CD8-positive, alpha-beta memory T cell (primary cell): ENCODE measurements at regions not wholly inside any gene's neighbourhood (a gene's known extent, or its start where the extent isn't known, plus 50 kb on each side); places are given as distances from the start of the nearest gene placed in this dataset.
"Not testable (repeated sequence)": the region's sequence is repeated elsewhere in the genome, so short reads cannot be mapped to it uniquely, and the experiment has no call there.

Experiments
- CTCF ChIA-PET: fragments of 350-600 bp; sonication (Branson Sonifier 250); formaldehyde crosslinking; loops from one replicate; lab custom pipeline; 2021; ENCODE audit warnings: antibody characterized with exemption; lab: Charles Lee
- POLR2A ChIA-PET: fragments of 350-600 bp; sonication (Branson Sonifier 250); formaldehyde crosslinking; loops from one replicate; lab custom pipeline; 2021; ENCODE audit warnings: antibody characterized with exemption; lab: Charles Lee
- DNase-seq, 5 donors: peaks; one replicate each; pipeline versions ENCODE4 v3.0.0 to v3.0.0-alpha.2; 2020 to 2022; ENCODE audit warnings: mixed read lengths in 1 of 5
- H3K27ac ChIP-seq: one replicate; pipeline ENCODE4 v1.7.0; 2013; ENCODE audit warnings: low read depth, mild to moderate bottlenecking, low read length, moderate library complexity
- H3K27me3 ChIP-seq: 2 replicates; pipeline ENCODE4 v1.7.0; 2013; ENCODE audit warnings: low read length, mild to moderate bottlenecking; ENCODE audit not compliant: insufficient read depth, poor library complexity, severe bottlenecking
- H3K36me3 ChIP-seq: 2 replicates; pipeline ENCODE4 v1.7.0; 2013; ENCODE audit warnings: mild to moderate bottlenecking, low read length, moderate library complexity; ENCODE audit not compliant: insufficient read depth
- H3K4me1 ChIP-seq: 2 replicates; pipeline ENCODE4 v1.7.0; 2013; ENCODE audit warnings: mild to moderate bottlenecking, low read length, moderate library complexity; ENCODE audit not compliant: insufficient read depth
- H3K4me3 ChIP-seq: 2 replicates; pipeline ENCODE4 v1.7.0; 2013; ENCODE audit warnings: mild to moderate bottlenecking, low read length
- H3K9me3 ChIP-seq: 2 replicates; pipeline ENCODE4 v1.7.0; 2013; ENCODE audit warnings: mild to moderate bottlenecking, low read length
- H3K27ac Mint-ChIP-seq, 8 donors: one replicate each; pipeline ENCODE4 v1.8.0; 2020 to 2021; ENCODE audit warnings: mixed read lengths in 8 of 8, mild to moderate bottlenecking in 6 of 8, inconsistent platforms in 3 of 8, moderate library complexity in 3 of 8
- H3K27me3 Mint-ChIP-seq, 2 donors: one replicate each; pipeline ENCODE4 v1.8.0; 2020 to 2021; ENCODE audit warnings: mixed read lengths in 2 of 2, mild to moderate bottlenecking in 1 of 2, moderate library complexity in 1 of 2
- H3K36me3 Mint-ChIP-seq, 3 donors: one replicate each; pipeline ENCODE4 v1.8.0; 2020 to 2021; ENCODE audit warnings: mixed read lengths in 3 of 3, inconsistent platforms in 1 of 3, mild to moderate bottlenecking in 1 of 3
- H3K4me1 Mint-ChIP-seq, 3 donors: one replicate each; pipeline ENCODE4 v1.8.0; 2020 to 2021; ENCODE audit warnings: mixed read lengths in 3 of 3, inconsistent platforms in 1 of 3, mild to moderate bottlenecking in 1 of 3
- H3K4me3 Mint-ChIP-seq, 7 donors: one replicate each; pipeline ENCODE4 v1.8.0; 2020 to 2021; ENCODE audit warnings: mixed read lengths in 7 of 7, mild to moderate bottlenecking in 6 of 7, moderate library complexity in 4 of 7, inconsistent platforms in 2 of 7
- H3K9me3 Mint-ChIP-seq, 5 donors: one replicate each; pipeline ENCODE4 v1.8.0; 2020 to 2022; ENCODE audit warnings: mixed read lengths in 5 of 5, mild to moderate bottlenecking in 3 of 5, moderate library complexity in 2 of 5, inconsistent platforms in 1 of 5

GRCh38 chrX:123788193-123788592 is 55.3 kb upstream of the THOC2 start:
- H3K4me1 Mint-ChIP-seq, H3K4me1 ChIP-seq, CTCF ChIA-PET, H3K4me3 Mint-ChIP-seq, H3K36me3 Mint-ChIP-seq, H3K27me3 Mint-ChIP-seq, H3K27me3 ChIP-seq, H3K27ac Mint-ChIP-seq, POLR2A ChIA-PET, DNase-seq, H3K36me3 ChIP-seq, H3K9me3 Mint-ChIP-seq, H3K9me3 ChIP-seq, H3K4me3 ChIP-seq, H3K27ac ChIP-seq: not testable (repeated sequence)

- H3K4me3 ChIP-seq = no peak overlapping the region
- H3K4me1 ChIP-seq = no peaks in the 10 kb centered on the region
- Mint-ChIP-seq H3K27me3 (no peaks in the 10 kb centered on the region), H3K9me3 (no peaks in the 10 kb centered on the region), H3K27ac (peak overlapping the region in 1 of 8 donors; percentile 8), H3K4me3 (no peak overlapping the region), H3K4me1 (peaks cover 0 to 6% (median 5%) of the 10 kb centered on the region in 3 donors), H3K36me3 (no peaks in the 10 kb centered on the region)
- DNase-seq = no peak
- ChIA-PET POLR2A (no interaction called here), CTCF (no interaction called here)
- H3K36me3 ChIP-seq = no peaks in the 10 kb centered on the region
- no peaks in the 10 kb centered on the region for H3K27me3 ChIP-seq
- H3K9me3 ChIP-seq = no peaks in the 10 kb centered on the region
- no peak overlapping the region for H3K27ac ChIP-seq
Measured at GRCh38 chrX:123788744-123789143, 55.9 kb upstream of the THOC2 start.

DNA sequence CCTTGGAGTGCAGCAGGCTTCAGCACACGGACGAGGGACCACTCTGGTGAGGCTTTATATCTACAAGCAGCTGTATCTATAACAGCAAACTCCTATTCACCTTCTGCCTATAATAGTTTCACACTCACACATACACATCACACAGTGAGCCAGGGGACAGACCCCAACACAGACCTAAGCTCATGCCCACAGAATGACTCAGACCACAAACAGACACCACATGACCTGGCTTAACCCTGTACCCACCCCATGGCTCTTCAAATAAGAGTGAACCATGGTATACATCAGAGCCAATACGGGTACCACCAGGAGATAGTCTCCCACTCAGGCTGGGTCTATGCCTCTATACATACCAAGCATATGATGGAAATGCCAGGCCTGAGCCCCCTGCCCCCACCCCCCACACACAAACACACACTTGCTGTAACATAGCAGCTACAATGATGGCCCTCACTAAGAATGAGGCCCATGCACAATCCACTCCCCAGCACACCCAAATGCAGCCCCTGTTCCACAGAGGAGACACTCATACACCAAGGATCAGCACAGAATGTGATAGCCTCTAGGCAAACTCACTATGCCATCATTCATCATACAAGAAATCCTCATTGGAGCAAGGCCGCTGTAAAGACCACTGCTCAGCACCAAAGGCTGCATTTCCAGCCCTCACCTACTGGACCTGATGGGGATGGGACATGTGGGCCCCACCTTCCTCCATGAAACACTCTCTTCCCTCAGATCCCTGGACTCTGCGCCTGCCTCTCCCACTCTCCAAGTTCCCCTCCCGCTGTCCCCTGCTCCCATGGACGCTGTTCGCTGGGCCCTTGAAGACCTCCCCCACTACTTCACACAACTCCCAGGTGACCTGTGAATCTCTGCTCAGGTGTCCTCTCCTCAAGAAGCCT is 62.1 kb upstream of the XIAP start:
- Histone ChIP-seq H3K36me3 (no peaks in the 10 kb centered on the region), H3K27ac (no peak overlapping the region), H3K4me3 (no peak overlapping the region), H3K9me3 (no peaks in the 10 kb centered on the region), H3K27me3 (no peaks in the 10 kb centered on the region), H3K4me1 (no peaks in the 10 kb centered on the region)
- no peak for DNase-seq
- Mint-ChIP-seq H3K4me1 (no peaks in the 10 kb centered on the region), H3K27me3 (peaks cover 0 to 2% of the 10 kb centered on the region in 2 donors), H3K27ac (no peak overlapping the region), H3K4me3 (no peak overlapping the region), H3K9me3 (no peaks in the 10 kb centered on the region), H3K36me3 (no peaks in the 10 kb centered on the region)
- ChIA-PET POLR2A (no interaction called here), CTCF (no interaction called here)

DNA sequence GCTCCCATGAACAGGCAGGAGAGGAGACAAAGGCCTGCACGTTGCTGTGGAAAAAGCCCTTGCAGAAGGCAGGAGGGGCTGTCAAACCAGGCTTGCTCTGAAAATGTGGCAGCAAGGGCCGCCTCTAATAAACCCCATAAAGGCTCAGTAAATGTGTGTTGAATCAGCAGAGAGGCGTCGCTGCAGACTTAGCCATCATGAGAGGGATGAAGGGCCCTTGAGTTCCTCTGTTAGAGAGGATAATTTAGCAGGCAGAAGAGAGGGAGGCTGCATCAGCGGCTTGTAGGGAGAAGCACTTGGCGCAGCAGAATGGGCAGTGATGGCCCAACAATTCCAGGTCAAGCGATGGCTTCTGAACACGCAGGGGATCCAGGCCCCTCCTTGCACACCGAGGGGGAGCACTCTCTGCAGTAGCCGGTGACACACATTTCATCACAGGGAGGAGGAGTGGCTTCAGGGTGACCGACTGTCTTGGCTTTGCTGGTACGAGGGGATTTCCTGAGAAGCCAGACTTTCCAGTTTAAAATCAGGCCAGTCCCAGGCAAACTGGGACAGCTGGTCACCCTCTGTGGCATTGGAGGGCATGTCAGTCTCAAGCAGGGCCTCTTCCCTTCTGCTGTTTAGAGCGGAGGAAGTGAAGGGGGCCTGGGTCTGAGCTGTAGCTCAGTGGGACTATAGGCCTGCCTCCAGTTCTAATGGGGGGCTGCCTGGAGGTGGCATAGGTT is 61.0 kb upstream of the XIAP start:
- H3K36me3 ChIP-seq, H3K9me3 ChIP-seq, H3K4me3 ChIP-seq, H3K36me3 Mint-ChIP-seq, H3K27me3 Mint-ChIP-seq, H3K4me1 ChIP-seq, DNase-seq, H3K27me3 ChIP-seq, H3K4me1 Mint-ChIP-seq, H3K27ac ChIP-seq, H3K9me3 Mint-ChIP-seq, CTCF ChIA-PET, H3K4me3 Mint-ChIP-seq, H3K27ac Mint-ChIP-seq, POLR2A ChIA-PET: not testable (repeated sequence)

DNA sequence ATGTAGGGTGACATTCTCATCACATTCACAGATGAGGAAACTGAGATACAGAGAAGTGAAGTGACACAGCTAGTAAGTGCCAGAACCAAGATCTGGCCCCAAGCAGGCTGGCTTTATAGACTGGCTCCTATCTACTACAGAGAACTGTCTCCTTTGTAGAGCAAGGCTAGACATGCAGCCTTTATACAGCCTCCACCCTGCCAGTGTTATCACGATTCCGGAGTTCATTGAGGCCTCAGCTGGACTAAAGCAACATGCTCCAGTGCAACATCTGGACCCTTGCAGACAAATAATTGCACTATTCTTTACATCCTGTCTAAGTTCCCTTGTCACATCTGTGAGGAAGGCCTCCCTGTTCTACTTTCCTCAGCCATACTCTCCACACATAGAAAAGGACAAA is 58.0 kb upstream of the XIAP start:
- no peaks in the 10 kb centered on the region for H3K36me3 ChIP-seq
- no peaks in the 10 kb centered on the region for H3K27me3 ChIP-seq
- no peaks in the 10 kb centered on the region for H3K4me1 ChIP-seq
- ChIA-PET POLR2A (no interaction called here), CTCF (no interaction called here)
- peaks cover 5 to 8% (median 7%) of the 10 kb centered on the region in 3 donors for H3K4me1 Mint-ChIP-seq
- no peak for DNase-seq
- no peak overlapping the region for H3K27ac ChIP-seq
- H3K4me3 ChIP-seq = no peak overlapping the region
- H3K27me3 Mint-ChIP-seq = peaks cover 0 to 2% of the 10 kb centered on the region in 2 donors
- H3K36me3 Mint-ChIP-seq = no peaks in the 10 kb centered on the region
- no peaks in the 10 kb centered on the region for H3K9me3 Mint-ChIP-seq
- H3K27ac Mint-ChIP-seq = peak overlapping the region in 1 of 8 donors; percentile 1
- no peak overlapping the region for H3K4me3 Mint-ChIP-seq
- no peaks in the 10 kb centered on the region for H3K9me3 ChIP-seq

DNA sequence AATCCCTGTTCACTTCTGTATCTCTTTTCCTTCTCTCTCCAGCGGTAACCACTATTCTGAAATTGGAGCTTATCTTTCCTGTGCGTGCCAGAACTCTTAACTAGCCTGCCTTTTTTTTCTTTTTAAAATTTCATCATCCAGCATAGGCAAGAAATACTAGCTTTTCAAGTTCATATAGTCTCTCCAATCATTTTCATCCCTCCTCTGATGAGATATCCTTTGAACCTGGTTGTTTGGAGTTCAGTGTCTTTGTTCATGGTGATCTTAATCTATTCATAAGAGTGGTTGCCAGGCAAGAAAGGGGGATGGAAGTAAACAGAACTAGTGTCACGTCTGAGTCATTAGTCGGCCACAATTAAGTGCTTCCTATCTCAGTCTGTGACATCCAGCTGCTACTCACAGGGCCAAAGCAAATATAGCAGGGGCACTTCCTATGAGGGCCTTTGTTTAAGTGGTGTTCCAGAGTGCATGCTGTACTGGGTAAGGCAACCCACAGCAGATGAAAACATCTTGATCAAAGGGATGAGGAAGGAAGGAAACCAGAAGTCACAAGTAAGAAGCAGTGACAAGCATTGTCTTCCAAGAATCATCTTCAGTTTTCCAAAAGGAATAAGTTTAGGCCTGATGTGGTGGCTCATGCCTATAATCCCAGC is 56.4 kb upstream of the XIAP start:
- Histone ChIP-seq H3K27ac (no peak overlapping the region), H3K4me3 (no peak overlapping the region), H3K9me3 (no peaks in the 10 kb centered on the region), H3K27me3 (no peaks in the 10 kb centered on the region), H3K36me3 (no peaks in the 10 kb centered on the region), H3K4me1 (no peaks in the 10 kb centered on the region)
- POLR2A ChIA-PET = no interaction called here
- peak in 3 of 5 donors; percentile 37 to 58 (median 48) for DNase-seq
- Mint-ChIP-seq H3K9me3 (no peaks in the 10 kb centered on the region), H3K4me1 (peaks cover 5 to 8% (median 7%) of the 10 kb centered on the region in 3 donors), H3K27ac (peak overlapping the region in 7 of 8 donors; percentile 32 to 87 (median 59)), H3K4me3 (no peak overlapping the region), H3K36me3 (no peaks in the 10 kb centered on the region), H3K27me3 (peaks cover 0 to 2% of the 10 kb centered on the region in 2 donors)
- CTCF ChIA-PET = no interaction called here

DNA sequence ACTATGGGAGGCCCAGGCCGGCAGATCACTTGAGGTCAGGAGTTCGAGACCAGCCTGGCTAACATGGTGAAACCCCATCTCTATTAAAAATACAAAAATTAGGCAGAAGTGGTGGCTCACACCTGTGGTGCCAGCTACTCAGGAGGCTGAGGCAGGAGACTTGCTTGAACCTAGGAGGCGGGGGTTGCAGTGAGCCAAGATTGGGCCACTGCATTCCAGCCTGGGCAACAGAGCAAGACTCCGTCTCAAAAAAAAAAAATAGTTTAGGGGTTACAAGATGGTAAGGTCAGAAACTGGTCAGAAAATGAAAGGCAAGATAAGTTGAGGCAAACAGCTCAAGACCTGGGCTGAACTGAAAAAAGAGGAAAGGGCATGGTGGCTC is 55.9 kb upstream of the XIAP start:
- H3K4me1 ChIP-seq, H3K9me3 ChIP-seq, H3K4me3 Mint-ChIP-seq, CTCF ChIA-PET, H3K27me3 Mint-ChIP-seq, H3K4me3 ChIP-seq, H3K36me3 Mint-ChIP-seq, H3K27me3 ChIP-seq, H3K36me3 ChIP-seq, H3K27ac ChIP-seq, DNase-seq, H3K4me1 Mint-ChIP-seq, POLR2A ChIA-PET, H3K9me3 Mint-ChIP-seq: not testable (repeated sequence)
- H3K27ac Mint-ChIP-seq = peak overlapping the region in 6 of 8 donors; percentile 19 to 87 (median 46)

GRCh38 chrX:123807835-123808416 is 51.9 kb upstream of the XIAP start:
- no peaks in the 10 kb centered on the region for H3K9me3 Mint-ChIP-seq
- peaks cover 5 to 8% (median 7%) of the 10 kb centered on the region in 3 donors for H3K4me1 Mint-ChIP-seq
- Histone ChIP-seq H3K27me3 (no peaks in the 10 kb centered on the region), H3K4me3 (no peak overlapping the region), H3K9me3 (no peaks in the 10 kb centered on the region), H3K36me3 (no peaks in the 10 kb centered on the region), H3K27ac (no peak overlapping the region), H3K4me1 (no peaks in the 10 kb centered on the region)
- ChIA-PET POLR2A (no interaction called here), CTCF (no interaction called here)
- no peak for DNase-seq
- no peaks in the 10 kb centered on the region for H3K36me3 Mint-ChIP-seq
- no peak overlapping the region for H3K27ac Mint-ChIP-seq
- H3K4me3 Mint-ChIP-seq = no peak overlapping the region
- H3K27me3 Mint-ChIP-seq = no peaks in the 10 kb centered on the region
